HG02642 (cell line): ENCODE measurements at regions not wholly inside any gene's neighbourhood (a gene's known extent, or its start where the extent isn't known, plus 50 kb on each side); places are given as distances from the start of the nearest gene placed in this dataset.
"Not testable (repeated sequence)": the region's sequence is repeated elsewhere in the genome, so short reads cannot be mapped to it uniquely, and the experiment has no call there.

Experiments
- ATAC-seq: cut with Tn5 transposase; IDR thresholded peaks from one replicate; pipeline ENCODE4 v1.9.1; 2021; ENCODE audit warnings: mild to moderate bottlenecking; ENCODE audit not compliant: unreplicated experiment, poor library complexity

DNA sequence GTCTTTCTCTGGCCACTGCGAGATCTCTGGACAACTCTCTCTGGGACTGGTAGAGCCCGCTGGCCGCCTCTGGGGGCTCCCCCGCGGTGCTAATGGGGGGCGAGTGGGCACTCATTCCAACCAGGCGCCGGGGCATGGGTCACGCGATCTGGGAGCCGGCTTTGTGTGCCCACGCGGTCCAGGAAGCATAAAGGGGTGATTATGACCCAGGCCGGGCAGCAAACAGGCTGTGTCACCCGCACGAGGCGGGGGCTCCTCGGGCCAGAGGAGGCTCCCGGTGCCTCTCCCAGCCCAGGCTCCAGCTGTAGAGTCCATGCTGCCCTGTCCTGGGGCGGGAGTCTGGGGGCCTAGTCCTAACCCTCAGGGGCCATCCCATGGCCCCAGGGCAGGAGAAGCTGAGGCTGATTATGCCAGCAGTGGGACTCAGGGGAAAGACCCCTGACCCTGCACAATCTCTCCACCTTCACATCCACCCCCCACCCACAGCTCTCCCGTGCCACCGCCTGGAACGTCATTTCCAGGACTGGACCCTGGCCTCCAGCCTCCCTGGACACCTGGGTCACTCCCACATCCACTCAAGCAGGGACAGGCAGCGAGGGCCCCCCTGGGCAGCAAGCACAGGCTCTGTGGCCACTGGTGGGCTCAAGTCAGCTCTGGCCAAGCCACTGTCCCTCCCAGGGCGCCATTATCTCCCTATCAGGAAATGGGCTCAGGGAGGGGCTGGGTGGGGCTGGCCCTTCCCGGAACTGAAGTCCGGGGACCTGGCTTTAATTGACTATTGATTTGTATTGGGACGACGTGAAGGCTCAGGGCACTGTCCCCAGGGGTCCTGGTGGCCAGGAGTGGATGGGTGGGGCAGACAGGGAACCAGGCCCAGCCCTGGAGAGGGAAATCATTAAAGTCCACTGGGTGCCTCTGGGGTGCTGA is 50.0 kb downstream of the PTPRS start:
- no peak for ATAC-seq

DNA sequence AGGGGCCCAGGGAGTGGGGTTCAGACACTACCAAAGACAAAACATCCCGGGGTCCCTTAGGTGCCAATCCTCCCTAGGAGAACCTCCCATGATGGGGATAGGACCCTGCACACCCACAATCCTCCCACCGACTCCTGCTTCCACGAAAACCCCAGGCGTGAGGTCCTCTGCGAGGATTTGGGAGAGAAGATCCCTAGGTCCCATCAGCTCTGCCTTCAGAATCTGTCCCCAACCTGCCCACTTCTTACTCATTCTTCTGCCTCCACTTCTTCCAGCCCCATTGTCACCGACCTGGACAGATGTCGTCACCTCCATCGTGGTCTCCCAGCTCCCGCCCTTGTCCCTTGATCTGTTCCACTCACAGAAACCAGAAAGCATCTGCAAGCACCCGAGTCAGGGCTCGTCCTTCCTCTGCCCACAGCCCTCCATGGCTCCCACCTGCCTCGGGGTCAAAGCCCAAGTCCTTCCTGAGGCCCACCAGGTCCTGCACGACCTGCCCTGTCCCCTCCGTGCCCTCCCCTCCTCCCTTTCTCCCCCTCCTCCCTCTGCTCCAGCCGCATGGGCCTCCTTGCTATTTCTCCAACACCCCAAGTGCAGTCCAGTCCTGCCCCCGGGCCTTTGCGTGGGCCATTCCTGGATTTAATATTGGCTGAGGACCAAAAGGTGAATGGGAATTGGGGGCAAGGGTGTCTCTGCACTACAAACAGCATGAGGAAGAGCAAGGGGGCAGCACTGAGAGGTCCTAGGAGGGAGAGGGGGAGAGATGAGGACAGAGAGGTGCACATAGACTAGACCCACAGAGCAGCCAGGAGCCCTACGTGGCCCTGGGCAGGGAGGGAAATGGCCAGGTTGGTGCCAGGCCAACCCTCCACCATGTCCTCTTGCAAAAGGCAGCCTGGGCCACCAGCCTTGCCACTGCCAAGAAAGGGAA is 51.3 kb downstream of the PTPRS start:
- ATAC-seq, result no peak

DNA sequence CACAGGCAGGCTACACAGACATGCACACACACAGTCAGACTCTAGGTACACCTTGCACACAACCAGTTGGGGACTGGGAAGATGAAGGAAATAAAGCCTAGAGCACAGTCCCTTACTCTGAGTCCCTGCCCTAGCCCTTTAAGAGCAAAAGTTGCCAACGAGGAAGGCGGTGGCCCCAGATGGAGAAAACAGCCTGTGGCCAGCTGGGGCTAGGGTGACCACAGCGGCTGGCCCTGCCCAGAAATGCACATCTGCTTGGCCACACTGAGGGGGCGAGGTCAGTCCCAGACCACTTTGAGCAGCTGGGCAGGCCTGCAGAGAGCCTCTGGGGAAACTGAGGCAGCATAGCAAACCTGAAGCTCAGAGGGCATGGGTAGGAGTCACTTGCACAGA is 52.3 kb downstream of the PTPRS start:
- no peak for ATAC-seq

GRCh38 chr19:5287066-5287465 is 53.5 kb downstream of the PTPRS start:
- ATAC-seq, result peak; percentile 13

DNA sequence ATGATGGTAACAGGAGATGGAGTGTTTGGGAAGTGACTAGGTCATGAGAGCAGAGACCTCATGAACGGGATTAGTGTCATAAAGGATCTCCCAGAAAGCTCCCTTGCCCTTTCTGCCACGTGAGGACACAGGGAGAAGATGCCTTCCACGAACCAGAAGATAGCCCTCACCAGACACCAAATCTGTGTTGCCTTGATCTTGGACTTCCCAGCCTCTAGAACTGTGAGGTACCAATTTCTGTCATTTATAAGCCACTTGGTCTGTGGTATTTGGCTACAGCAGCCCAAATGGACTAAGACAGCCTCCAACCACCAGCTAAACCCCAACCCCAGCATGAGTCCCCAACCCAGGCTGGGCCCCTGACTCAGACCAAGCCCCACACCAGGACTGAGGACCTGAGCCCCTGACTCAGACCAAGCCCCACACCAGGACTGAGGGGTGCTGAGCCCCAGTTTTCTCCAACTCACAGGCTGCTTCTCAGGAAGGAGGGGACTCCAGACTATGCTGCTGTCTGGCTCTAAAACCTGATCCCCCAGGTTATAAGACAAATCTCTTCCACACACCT is 54.1 kb downstream of the PTPRS start:
- ATAC-seq, result no peak

- ATAC-seq, result no peak
Observed at GRCh38 chr19:5285955-5286354, 54.7 kb downstream of the PTPRS start.

- no peak for ATAC-seq
Observed at GRCh38 chr19:5285311-5285710, 55.3 kb downstream of the PTPRS start.

- ATAC-seq, result no peak
Observed at GRCh38 chr19:5282901-5283300, 57.7 kb downstream of the PTPRS start.

DNA sequence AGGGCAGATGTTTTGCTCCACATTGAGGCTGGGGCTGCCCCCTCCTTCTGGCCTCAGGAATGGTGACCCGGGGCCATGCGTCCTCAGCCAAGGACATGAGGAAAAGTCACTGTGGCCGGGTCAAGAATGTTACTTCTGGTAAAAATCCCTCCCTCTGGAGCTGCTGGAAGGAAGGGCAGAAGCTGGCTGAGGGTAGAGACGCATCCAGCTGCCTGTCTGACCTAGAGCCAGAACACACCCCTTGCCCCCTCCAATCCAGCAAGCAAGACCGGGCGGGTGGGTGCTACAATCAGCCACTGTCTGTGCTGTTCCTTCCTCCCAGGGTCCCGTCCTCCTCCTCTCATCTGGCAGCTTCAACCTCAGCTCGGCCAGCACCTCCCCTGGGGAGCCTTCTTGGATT is 59.0 kb downstream of the PTPRS start:
- no peak for ATAC-seq

- ATAC-seq, result not testable (repeated sequence)
Observed at GRCh38 chr19:5275668-5276067, 64.9 kb downstream of the PTPRS start.

DNA sequence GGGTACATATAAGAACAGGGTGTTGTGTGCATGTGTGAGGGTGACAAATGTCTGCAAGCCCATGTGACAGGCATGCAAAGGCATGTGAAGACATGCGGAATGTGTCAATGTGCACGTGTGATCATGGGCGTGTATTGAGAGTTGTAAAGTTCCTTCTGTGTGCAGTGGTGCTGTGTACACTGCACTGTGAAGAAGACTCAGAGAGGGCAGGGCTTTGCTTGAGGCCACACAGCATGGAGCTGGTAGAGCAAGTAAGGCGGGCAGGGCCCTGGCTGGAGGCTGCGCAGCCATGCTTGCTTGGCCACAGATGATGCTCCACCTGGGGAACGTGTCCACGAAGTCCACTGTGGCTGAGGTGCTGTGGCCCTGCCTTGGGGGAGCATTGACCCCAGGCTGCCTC is 66.8 kb downstream of the PTPRS start:
- no peak for ATAC-seq

- no peak for ATAC-seq
Observed at GRCh38 chr19:5271145-5271544, 69.5 kb downstream of the PTPRS start.

GRCh38 chr19:5269926-5270325 is 70.7 kb downstream of the PTPRS start:
- ATAC-seq, result no peak

DNA sequence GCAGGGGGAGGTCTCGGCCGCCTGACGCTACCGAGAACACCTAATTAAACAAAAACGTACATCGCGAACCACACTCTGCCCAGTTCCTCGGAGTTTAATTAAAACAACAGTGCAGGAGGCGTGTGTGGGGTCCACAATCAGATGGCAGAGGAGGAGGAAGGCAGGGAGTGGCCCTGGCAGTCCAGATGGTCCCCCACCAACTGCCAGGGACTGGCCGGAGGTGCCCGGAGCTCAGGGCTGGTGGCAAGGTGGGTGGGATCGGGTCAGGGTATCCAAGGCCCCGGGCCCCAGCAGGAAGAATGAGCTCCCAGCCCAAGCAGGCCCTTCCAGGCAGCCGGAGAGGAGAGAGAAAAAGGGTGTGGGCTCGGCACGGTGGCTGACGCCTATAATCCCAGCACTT is 71.3 kb downstream of the PTPRS start:
- ATAC-seq, result no peak

- no peak for ATAC-seq
Observed at GRCh38 chr19:5268801-5269200, 71.8 kb downstream of the PTPRS start.

DNA sequence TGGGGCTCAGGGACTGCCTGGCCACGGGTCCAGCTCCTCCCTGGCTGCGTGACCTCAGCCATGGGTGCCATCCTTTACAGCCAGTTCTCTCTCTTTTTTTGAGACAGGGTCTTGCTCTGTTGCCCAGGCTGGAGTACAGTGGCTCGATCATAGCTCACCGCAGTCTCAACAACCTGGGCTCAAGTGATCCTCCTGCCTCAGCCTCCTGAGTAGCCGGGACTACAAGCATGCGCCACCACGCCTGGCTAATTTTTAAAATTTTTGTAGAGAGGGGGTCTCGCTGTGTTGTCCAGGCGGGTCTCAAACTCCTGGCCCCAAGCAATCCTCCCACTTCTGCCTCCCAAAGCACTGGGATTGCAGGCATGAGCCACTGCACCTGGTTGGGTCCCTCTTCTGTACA is 75.4 kb downstream of the PTPRS start:
- no peak for ATAC-seq

DNA sequence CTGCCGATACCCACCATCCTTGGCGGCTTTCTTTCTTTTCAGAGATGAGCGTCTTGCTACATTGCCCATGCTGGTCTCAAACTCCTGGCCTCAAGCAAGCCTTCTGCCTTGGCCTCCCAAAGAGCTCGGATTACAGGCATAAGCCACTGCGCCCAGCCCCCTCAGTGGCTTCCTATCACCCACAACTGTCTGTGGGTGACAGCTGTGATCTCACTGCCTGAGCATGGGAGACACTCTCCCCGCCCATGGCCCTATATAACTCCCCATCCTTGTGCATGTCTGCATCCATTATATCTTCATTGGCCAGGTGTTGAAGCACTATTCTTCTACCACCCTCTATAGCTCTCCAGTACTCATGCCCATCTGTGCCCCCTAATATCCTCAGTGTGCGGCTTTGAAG is 76.2 kb downstream of the PTPRS start:
- no peak for ATAC-seq

GRCh38 chr19:5263615-5264014 is 77.0 kb downstream of the PTPRS start:
- ATAC-seq, result no peak

DNA sequence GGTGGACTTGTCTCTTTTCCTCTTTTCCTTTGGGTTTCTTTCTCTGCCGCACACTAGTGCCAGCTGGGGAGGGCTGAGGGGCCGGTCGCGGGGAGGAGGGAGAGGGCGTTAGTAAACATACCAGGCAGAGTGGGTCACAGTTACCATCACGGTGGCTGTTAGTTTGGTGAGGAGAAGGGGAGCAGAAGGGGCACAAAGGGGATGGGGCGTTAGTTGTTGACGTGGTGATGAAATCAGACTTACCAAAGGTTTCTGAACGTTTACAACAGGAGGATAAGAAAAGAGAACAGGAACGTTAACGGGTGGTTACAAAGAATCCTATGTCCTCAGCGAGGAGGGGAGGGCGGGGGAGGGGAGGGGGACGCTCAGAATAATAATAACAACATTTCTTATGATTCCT is 77.9 kb downstream of the PTPRS start:
- ATAC-seq, result no peak

DNA sequence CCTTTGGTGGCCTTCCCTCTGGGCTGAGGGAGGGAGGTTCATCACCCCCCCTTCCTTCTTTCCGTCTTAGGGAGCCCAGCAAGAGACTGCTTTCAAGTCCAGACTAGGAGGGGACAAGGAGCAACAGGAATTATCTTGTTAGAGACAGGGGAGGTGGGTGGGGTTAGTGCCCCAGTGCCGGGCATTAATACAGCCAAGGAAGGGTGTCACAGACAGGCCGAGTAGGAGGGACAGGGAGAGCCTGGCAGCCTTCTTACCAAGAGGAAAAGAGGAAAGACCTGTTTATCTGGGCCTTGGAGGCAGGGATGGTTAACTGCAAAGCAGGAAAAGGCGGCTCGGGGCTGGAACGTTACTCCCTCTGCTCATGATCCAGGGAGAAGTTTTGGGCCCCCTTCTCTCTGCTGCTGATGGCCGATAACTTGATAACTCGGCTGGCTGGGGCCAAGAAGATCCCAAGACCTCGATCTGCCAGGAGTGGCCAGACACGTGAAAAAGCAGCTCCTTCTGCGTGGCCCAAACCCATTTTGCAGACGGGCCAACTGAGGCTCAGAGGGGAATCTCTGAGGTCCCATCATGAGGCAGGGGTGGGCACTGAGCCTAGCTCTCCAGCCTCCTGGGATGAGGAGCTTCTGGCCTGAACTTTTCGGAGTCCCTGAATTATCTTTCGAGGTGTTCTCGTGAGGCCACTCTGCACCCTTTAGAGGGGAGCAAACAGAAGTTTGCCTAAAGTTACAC is 79.3 kb downstream of the PTPRS start:
- no peak for ATAC-seq
